ENCODE measurements at regions not wholly inside any gene's neighbourhood (a gene's known extent, or its start where the extent isn't known, plus 50 kb on each side); places are given as distances from the start of the nearest gene placed in this dataset.

- no TSS peak for BruUV-seq (replicated peaks)
- Histone ChIP-seq H3K27ac (ENCODE audit: low read depth, low read length) (no peak overlapping the region), H3K9ac (ENCODE audit: low read length) (no peak overlapping the region), H3K9me3 (ENCODE audit: control insufficient read depth in 1 of 2, insufficient read depth in 1 of 2, low read depth in 1 of 2, low read length in 2 of 2) (peaks cover 14 to 22% of the 10 kb centered on the region in 2 experiments), H3K4me1 (ENCODE audit: control insufficient read depth in 1 of 2, insufficient read depth in 2 of 2, low read length in 2 of 2) (no peaks in the 10 kb centered on the region), H3K36me3 (ENCODE audit: control insufficient read depth in 1 of 2, insufficient read depth in 2 of 2, low read length in 2 of 2) (no peaks in the 10 kb centered on the region), H4K20me1 (ENCODE audit: insufficient read depth) (no peaks in the 10 kb centered on the region), H3K9me2 (ENCODE audit: insufficient read depth) (no peaks in the 10 kb centered on the region), H3K79me2 (ENCODE audit: insufficient read depth, low read length) (no peaks in the 10 kb centered on the region), H3K4me3 (replicated peaks in 1 of 2; ENCODE audit: low read depth in 1 of 2, low read length in 2 of 2) (no peak overlapping the region), H3K27me3 (ENCODE audit: insufficient read depth, low read length) (no peaks in the 10 kb centered on the region), H2AFZ (ENCODE audit: low read depth, low read length, poor library complexity, severe bottlenecking) (no peak overlapping the region), H3K4me2 (ENCODE audit: low read length) (no peak overlapping the region)
- ATAC-seq, result no peak
- ChIA-PET RAD21 (ENCODE audit: low non-redundant PET in 1 of 2, low total read pairs in 2 of 2, uncharacterized antibody in 2 of 2, unreplicated experiment in 2 of 2) (no interaction called here), CTCF (no interaction called here), POLR2A (no interaction called here)
- TF ChIP-seq POLR2AphosphoS5 (IDR thresholded peaks at IDR 0.05; ENCODE audit: low read depth, low read length), result no peak
- no peak for TF ChIP-seq ZNF274 (IDR thresholded peaks at IDR 0.05; ENCODE audit: low read depth, low read length)
- TF ChIP-seq SRF (IDR thresholded peaks at IDR 0.05; ENCODE audit: low read depth), result no peak
- TF ChIP-seq EZH2 (IDR thresholded peaks at IDR 0.05), result no peak
- TF ChIP-seq JUND (IDR thresholded peaks at IDR 0.05), result no peak
- TF ChIP-seq EGR1 (IDR thresholded peaks at IDR 0.05; ENCODE audit: low read depth), result no peak
- no peak for TF ChIP-seq RAD21 (IDR thresholded peaks at IDR 0.05; ENCODE audit: low read depth)
- no peak for DNase-seq (ENCODE audit: low read depth, low spot score)
- intact Hi-C loops (cut with micrococcal nuclease), result no loop called here
Measured at GRCh38 chr12:24229031-24229700, 279.7 kb upstream of the SOX5 start.

- intact Hi-C loops (cut with micrococcal nuclease), result no loop called here
- no peak for ATAC-seq
- TF ChIP-seq RAD21 (IDR thresholded peaks at IDR 0.05; ENCODE audit: low read depth), result no peak
- no peak for TF ChIP-seq EGR1 (IDR thresholded peaks at IDR 0.05; ENCODE audit: low read depth)
- TF ChIP-seq TCF7L2 (IDR thresholded peaks at IDR 0.05; ENCODE audit: borderline replicate concordance, extremely low read depth, insufficient read depth, insufficient read length), result no peak
- TF ChIP-seq POLR2A (IDR thresholded peaks at IDR 0.05; ENCODE audit: borderline replicate concordance, extremely low read depth, insufficient read depth, insufficient read length), result no peak
- no peak for TF ChIP-seq JUND (IDR thresholded peaks at IDR 0.05)
- no peak for TF ChIP-seq YY1 (IDR thresholded peaks at IDR 0.05; ENCODE audit: extremely low read depth, insufficient replicate concordance, low read depth, low read length)
- no peak for TF ChIP-seq SRF (IDR thresholded peaks at IDR 0.05; ENCODE audit: low read depth)
- TF ChIP-seq CBX3 (IDR thresholded peaks at IDR 0.05; ENCODE audit: low read depth), result no peak
- TF ChIP-seq EZH2 (IDR thresholded peaks at IDR 0.05), result no peak
- TF ChIP-seq FOSL1 (IDR thresholded peaks at IDR 0.05; ENCODE audit: low read depth), result no peak
- no peak for TF ChIP-seq SP1 (IDR thresholded peaks at IDR 0.05; ENCODE audit: low read depth)
- TF ChIP-seq MAX (IDR thresholded peaks at IDR 0.05), result no peak
- no peak for TF ChIP-seq POLR2AphosphoS5 (IDR thresholded peaks at IDR 0.05; ENCODE audit: low read depth, low read length)
- TF ChIP-seq ZNF274 (IDR thresholded peaks at IDR 0.05; ENCODE audit: low read depth, low read length), result no peak
- no peak for TF ChIP-seq ELF1 (IDR thresholded peaks at IDR 0.05; ENCODE audit: borderline replicate concordance, low read depth)
- TF ChIP-seq EZH2phosphoT487 (IDR thresholded peaks at IDR 0.05; ENCODE audit: borderline replicate concordance), result no peak
- TF ChIP-seq CTCF (IDR thresholded peaks at IDR 0.05 in 2 of 3, conservative IDR thresholded peaks at IDR 0.05 in 1 of 3; ENCODE audit: borderline replicate concordance in 1 of 3, insufficient read depth in 1 of 3, low read depth in 2 of 3, low read length in 2 of 3), result no peak
- no peak for TF ChIP-seq ATF3 (IDR thresholded peaks at IDR 0.05)
Measured at GRCh38 chr12:24228371-24228770, 278.9 kb upstream of the SOX5 start.

More at GRCh38 chr12:24228371-24228770, 278.9 kb upstream of the SOX5 start:
- no peak overlapping the region for H3K9ac ChIP-seq (ENCODE audit: low read length)
- H3K27me3 ChIP-seq (ENCODE audit: insufficient read depth, low read length), result no peaks in the 10 kb centered on the region
- no peaks in the 10 kb centered on the region for H3K9me2 ChIP-seq (ENCODE audit: insufficient read depth)
- H2AFZ ChIP-seq (ENCODE audit: low read depth, low read length, poor library complexity, severe bottlenecking), result no peak overlapping the region
- CTCF ChIA-PET, result no interaction called here
- H3K27ac ChIP-seq (ENCODE audit: low read depth, low read length), result no peak overlapping the region
- H3K79me2 ChIP-seq (ENCODE audit: insufficient read depth, low read length), result no peaks in the 10 kb centered on the region
- DNase-seq (ENCODE audit: low read depth, low spot score), result no peak
- H3K4me3 ChIP-seq (replicated peaks in 1 of 2; ENCODE audit: low read depth in 1 of 2, low read length in 2 of 2), result no peak overlapping the region
- H4K20me1 ChIP-seq (ENCODE audit: insufficient read depth), result no peaks in the 10 kb centered on the region
- peaks cover 19 to 23% of the 10 kb centered on the region in 2 experiments for H3K9me3 ChIP-seq (ENCODE audit: control insufficient read depth in 1 of 2, insufficient read depth in 1 of 2, low read depth in 1 of 2, low read length in 2 of 2)
- no peaks in the 10 kb centered on the region for H3K4me1 ChIP-seq (ENCODE audit: control insufficient read depth in 1 of 2, insufficient read depth in 2 of 2, low read length in 2 of 2)
- no peaks in the 10 kb centered on the region for H3K36me3 ChIP-seq (ENCODE audit: control insufficient read depth in 1 of 2, insufficient read depth in 2 of 2, low read length in 2 of 2)
- no peak overlapping the region for H3K4me2 ChIP-seq (ENCODE audit: low read length)
- no TSS peak for BruUV-seq (replicated peaks)
- RAD21 ChIA-PET (ENCODE audit: low non-redundant PET in 1 of 2, low total read pairs in 2 of 2, uncharacterized antibody in 2 of 2, unreplicated experiment in 2 of 2), result no interaction called here
- POLR2A ChIA-PET, result no interaction called here

Data from HCT116 (cell line).